Daoy (cell line): ENCODE measurements at regions not wholly inside any gene's neighbourhood (a gene's known extent, or its start where the extent isn't known, plus 50 kb on each side); places are given as distances from the start of the nearest gene placed in this dataset.

Experiments used
- DNase-seq: peaks from one replicate; pipeline ENCODE4 v3.0.0-alpha.2; 2015; ENCODE audit warnings: low read depth

- no peak for DNase-seq
Observed at GRCh38 chr1:61028136-61028535, 54.2 kb upstream of the NFIA start.

DNA sequence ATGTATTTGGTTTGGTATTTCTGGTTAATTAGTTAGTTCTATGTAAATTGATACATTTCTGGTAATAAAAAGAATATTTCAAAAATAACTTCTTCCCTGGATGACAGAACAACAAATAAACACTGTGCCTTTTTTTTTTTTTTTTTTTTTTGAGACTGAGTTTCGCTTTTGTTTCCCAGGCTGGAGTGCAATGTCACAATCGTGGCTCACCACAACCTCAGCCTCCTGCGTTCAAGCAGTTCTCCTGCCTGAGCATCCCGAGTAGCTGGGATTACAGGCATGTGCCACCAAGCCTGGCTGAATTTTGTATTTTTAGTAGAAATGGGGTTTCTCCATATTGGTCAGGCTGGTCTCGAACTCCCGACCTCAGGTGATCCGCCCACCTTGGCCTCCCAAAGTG, 64.3 kb upstream of the NFIA start:
- peak; percentile 9 for DNase-seq

DNA sequence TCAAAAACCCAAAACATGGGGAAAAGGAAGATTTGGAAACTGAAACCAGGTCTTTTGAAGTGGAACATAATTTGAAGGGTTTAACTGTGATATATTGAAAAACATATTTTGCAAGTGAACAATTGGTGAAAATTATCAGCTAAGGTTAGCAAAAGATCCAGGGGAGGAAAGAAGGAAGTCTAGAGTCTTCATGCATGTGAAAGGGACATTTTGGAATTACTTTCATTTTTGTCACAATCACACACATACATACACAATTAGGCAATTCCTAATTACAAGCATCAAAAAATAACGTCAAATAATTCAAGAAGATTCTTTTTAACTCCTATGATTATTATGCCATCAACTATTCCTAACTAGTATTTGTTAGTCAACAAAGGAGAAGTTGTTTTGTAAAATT, 64.7 kb upstream of the NFIA start:
- no peak for DNase-seq

- DNase-seq: no peak
Observed at GRCh38 chr1:61013946-61014667, 68.3 kb upstream of the NFIA start.

DNA sequence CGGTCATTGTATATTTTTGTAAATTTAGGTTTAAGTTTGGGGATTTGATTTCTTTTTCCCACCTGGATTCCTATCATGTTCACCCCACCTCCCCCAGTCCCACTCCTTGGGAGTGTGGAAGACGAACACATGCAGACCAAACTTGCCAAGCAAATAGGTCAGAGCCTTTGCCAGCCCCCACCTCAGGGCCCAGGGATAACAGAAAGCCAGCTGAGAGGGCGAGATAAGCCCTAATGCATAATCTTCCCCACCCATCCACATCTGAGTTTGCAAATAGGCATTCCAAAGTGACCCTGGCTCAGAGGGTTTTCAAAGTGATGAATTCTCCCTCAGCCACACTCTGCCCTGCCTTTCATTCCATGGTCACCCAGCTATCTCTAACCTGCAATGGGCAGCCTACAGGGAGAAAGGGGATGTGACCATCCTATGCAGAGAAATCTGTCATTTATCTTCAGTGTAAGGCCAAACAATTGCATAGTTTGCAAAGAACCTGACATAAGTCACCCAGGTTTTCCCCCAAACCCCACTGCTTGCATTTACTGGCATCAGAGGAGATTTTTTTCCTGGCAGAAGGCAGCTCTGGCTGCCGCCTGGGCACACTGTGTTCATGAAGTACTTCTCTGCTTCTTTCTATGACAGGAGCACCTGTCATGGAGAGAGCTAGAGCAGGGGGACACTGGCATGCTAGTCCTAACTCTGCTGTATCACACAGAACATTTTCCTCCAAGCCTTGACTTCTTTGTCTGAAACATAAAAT, 69.0 kb upstream of the NFIA start:
- no peak for DNase-seq

DNA sequence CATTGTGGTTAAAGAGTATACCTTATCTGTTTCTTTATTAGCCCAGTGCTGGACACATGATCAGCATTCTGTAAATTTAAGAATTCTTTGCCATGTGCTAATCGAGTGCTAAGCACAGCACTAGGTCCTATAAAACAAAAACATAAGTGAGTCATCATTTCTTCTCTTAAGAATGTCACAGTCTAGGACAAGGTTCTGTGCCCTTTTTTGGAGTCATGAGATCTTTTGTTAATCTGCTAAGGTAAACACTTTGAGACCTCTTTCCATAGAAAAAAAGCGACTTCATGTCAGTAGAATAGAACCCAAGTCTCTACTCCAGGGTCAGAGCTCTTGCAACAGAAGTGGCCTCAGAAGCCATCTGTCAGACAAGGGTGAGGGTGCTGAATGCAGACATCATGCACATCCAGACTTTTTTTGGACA, 70.0 kb upstream of the NFIA start:
- DNase-seq: no peak

DNA sequence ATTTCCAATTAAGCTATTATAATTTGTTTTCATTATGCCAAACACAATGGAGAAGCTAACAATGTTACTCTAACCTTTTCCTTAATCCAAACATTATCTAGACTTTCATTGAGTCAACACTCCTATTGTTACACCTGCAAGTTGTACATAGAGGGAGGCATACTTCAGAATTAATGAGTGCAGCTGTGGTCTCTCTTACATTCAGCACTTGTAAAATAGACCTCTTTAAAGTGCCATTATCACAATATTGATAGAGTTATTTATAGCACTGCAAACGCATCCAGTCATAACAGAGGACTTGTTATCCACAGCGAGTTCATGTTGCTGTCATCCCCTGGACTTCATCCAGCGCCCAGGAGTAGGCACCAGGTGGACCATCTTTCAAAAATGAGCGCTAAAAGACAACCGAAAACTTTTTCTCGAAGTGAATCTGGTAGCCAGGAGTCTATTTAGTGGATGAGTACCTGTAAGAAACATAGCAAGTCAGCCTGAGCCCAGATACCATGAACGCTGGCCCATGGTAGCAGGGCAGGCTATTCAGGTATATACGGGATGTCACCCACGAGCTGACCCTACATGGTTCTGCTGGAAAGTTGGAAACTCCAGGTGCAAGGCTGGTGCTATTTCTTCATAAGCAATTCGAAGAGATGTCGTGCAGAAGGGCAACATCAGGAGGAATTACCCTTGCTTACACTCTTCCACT, 70.6 kb upstream of the NFIA start:
- no peak for DNase-seq

- DNase-seq: no peak
Observed at GRCh38 chr1:61007534-61008364, 74.6 kb upstream of the NFIA start.

- DNase-seq: no peak
Observed at GRCh38 chr1:61005614-61006580, 76.5 kb upstream of the NFIA start.

DNA sequence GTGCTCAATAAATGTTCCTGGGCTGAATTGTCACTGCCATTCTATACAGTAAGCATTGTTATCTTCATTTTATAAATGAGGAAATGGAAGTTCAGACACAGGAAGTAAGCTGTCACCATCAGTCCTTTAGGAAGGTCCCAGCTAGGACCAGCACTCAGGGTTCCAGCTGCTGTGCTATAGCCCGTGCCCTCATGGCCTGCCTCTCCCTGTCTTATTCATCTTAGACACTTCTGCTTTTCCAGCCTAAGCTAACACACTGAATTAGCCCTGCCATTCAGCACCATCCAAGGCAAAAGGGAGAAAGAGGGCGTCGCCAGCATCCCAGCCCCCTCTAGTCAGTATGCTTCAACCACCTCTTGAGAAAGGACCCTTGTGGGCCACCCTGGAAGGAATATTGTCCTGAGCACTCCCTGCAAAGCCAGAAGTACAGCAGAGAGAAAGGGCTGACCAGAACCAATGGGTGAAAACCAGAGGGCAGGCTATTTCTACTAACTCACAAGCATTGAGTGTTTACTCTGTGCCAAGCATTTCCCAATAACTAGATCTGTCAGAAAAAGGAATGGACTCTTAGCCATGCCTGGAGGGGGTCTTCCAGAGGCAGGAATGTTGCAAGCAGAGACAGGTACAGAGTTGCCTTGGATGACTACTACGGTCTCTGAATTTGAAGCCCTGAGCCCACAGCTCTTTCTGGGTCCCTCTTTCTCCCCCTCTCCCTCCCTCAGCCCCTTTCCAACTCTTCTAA, 77.9 kb upstream of the NFIA start:
- no peak for DNase-seq

DNA sequence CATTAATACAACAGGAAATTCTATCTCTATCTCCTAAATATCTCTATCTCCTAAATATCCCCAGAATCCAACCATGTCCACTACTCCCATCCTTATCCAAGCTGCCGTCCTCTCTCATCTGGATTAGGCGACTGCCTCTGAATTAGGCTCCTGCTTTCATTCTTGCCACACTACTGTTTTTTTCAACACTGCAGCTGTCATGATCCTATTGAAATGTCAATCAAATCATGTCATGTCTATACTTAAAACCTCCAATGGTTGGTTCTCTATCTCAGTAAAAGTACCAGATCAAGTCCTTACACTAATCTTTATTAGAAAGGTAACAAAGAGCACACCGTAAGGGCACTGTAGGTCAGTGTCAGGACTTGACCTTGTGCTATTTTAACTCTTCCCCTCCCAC, 82.0 kb upstream of the NFIA start:
- no peak for DNase-seq

- DNase-seq: no peak
Observed at GRCh38 chr1:60998786-60999185, 83.6 kb upstream of the NFIA start.

DNA sequence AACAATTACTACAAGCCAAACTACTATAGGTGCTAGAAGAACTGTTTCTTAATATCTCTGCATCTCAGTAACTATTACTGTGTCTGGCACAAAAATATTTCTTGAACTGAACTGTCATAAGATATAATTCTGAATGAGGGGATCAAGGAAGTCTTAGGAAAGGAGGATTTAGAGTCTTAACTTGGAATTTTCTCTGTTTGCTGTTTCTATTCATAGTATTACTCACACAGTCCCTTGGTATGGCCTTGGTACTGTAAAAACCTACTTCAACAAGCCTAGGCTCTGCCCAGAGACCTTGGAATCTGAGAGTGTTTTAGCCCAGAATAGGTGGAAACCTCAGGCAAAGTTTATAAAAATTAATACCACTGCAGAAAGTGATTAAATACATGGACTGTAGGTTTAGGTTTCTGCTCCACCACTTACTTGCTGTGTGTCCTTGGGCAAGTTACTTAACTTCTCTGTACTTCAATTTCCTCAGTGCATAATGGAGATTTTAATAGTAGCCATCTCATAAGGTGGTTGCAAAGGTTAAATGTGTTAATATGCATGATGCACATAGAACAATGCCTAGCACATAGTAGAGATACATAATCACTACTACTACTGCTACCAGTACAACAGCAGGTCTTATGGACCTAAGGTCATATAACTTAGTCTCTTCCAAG, 87.4 kb upstream of the NFIA start:
- DNase-seq: no peak

DNA sequence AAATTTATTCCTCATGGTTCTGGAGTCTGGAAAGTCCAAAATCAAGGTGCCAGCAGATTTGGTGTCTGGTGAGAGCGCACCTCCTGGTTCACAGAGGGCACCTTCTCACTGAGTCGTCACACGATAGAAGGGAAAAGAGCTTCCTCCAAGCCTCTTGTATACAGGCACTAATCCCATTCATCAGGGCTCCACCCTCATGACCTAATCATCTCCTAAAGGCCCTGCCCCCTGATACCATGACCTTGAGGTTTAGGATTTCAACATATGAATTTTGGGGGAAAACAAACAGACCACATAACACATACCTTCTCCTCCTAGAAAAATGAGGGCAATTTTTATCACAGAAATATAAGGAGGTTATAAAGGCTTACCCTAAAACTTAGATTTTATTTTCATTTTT, 88.0 kb upstream of the NFIA start:
- no peak for DNase-seq

DNA sequence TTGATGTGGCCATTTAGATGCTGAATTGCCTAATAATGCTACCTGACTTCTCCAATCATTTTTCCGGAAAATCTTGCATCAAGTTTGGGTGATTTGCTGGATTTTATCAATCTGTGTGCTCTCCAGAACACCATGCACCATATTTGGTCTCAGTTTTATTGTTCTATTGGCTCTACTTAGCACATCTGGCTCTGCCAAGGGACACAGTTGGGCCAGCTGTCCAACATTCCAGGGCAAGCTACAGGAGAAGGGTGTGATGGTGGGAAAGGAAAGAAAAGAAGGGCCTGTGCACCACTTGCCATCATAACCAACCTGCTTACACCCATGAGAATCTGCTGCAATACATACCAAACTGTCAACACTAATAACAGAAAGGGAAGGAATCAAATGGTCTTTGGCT, 90.2 kb upstream of the NFIA start:
- no peak for DNase-seq

DNA sequence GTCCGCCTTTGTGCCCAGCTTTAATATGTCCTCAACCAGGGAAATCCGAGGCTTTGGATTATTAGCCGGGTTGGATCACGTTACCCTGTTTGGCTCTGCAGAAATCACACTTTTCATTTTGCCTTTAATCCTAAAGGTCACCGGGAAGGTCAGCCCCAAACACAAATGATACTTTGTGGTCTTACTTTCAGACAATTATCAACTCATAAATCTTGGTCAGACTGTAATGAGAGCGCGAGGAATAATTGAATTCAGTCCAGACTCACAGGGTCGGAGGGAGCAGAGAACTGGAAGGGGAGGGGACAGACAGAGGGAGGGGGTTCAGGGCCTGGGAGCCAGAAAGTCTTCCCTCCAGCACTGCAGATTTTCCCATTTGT, 91.7 kb upstream of the NFIA start:
- no peak for DNase-seq

DNA sequence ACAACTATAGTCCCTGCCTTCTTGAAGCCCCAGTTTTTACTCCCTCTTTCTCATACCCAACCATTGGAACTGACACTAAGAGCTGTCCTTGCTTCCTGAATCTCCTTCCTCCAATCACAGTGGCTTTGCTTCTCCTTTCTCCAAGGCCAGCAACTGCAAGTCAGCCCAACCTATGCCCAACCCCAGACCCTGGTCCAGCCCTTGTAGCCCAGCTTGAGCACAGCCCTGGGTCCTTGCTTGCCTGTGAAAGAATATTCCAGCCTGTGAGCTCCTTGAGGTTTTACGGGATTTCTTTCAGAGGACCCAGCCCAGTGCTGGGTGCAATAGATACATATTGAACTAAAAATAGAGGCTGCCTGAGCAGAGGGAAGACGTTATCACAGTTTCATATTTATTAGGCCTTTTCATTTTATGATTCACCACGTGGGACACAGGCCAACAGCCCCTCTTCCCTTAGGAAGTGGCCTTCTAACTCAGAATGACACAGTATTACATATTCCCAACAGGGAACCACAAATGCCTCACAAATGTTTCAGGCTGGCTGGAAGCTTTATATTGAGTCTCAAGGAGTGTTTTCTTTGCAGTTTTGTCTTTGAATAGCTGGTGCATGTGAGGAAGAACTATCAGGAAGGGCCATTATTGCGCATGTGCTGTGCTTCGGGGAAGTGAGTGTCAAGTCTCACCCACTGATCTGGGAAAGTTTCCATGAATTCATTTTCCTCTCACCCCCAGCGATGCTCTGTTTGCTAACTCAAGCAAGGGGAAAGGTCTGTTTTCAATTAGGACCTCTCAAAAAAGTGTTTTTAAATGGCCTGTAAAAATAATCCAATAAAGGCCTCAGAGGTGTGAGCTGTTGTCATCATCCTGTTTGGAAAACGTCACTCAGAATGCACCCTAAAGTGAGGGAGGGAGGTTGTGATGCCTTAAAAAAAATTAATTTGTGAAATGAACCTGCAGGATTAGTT, 92.3 kb upstream of the NFIA start:
- peak; percentile 88 for DNase-seq

DNA sequence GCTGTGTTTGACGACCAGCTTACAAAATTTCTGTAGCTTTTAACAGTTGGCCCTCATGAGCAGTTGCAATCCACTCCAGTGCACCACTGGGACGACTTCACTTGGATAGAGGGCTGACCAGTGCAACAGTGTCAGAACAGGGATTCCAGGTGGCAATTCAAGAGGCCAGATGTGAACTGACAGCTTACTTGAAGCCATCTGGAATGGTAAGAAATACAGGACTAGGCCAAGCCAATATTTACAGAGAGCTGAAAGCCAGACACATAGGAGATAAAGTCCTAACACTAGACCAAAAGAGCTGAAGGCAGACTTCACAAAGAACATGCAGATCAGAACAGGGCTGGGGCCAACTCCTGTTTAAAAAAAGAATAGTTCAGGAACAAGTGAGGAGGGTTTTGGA, 93.5 kb upstream of the NFIA start:
- no peak for DNase-seq
